HEK293 (cell line): ENCODE measurements at regions not wholly inside any gene's neighbourhood (a gene's known extent, or its start where the extent isn't known, plus 50 kb on each side); places are given as distances from the start of the nearest gene placed in this dataset.

Experiments
- CTCF ChIA-PET: fragments of 350-600 bp; formaldehyde crosslinking; extraction: SDS; loops from one replicate; lab custom pipeline; 2021; ENCODE audit warnings: antibody characterized with exemption; lab: Yijun Ruan, JAX
- POLR2A ChIA-PET: fragments of 300-600 bp; formaldehyde crosslinking; extraction: SDS; loops from one replicate; lab custom pipeline; 2020; ENCODE audit warnings: antibody characterized with exemption, inconsistent platforms; lab: Yijun Ruan, JAX
- H3K27ac ChIP-seq: fragments of 200-500 bp; sonication (Bioruptor generic); 2 replicates; pipeline ENCODE4 v1.5.1; 2014; ENCODE audit warnings: low read depth, low read length, control low read depth, inconsistent platforms; ENCODE audit errors: extremely low read depth
- H3K36me3 ChIP-seq, 2 experiments: fragments of 200-500 bp in 1 of 2; sonication (Bioruptor generic) in 1 of 2; 1 replicate in 1 of 2; 2 replicates in 1 of 2; pipeline ENCODE4 v1.5.1; 2014 to 2017; ENCODE audit warnings: inconsistent platforms in 2 of 2, low read length in 2 of 2; ENCODE audit not compliant: control insufficient read depth in 2 of 2, insufficient read depth in 1 of 2
- H3K4me1 ChIP-seq: fragments of 200-500 bp; sonication (Bioruptor generic); 2 replicates; pipeline ENCODE4 v1.5.1; 2014; ENCODE audit warnings: mild to moderate bottlenecking, low read length, inconsistent platforms; ENCODE audit not compliant: control insufficient read depth, insufficient read depth
- H3K4me3 ChIP-seq: 2 replicates; pipeline ENCODE4 v1.5.1; 2011; ENCODE audit warnings: low read depth, mild to moderate bottlenecking, control low read depth, low read length, moderate library complexity
- H3K9me3 ChIP-seq: fragments of 200-500 bp; sonication (Bioruptor generic); 2 replicates; pipeline ENCODE4 v1.5.1; 2014; ENCODE audit warnings: low read depth, low read length, inconsistent platforms; ENCODE audit not compliant: control insufficient read depth, insufficient read depth
- HOXC10 ChIP-seq: sonication (generic); formaldehyde crosslinking; IDR thresholded peaks from 2 replicates; pipeline ENCODE4 v1.8.1; 2023; ENCODE audit warnings: mild to moderate bottlenecking, missing genetic modification reagents
- IKZF3 ChIP-seq: fragments of 450-650 bp; IDR thresholded peaks from 2 replicates; pipeline ENCODE4 v1.5.0; 2018; ENCODE audit warnings: missing biosample characterization, mild to moderate bottlenecking, missing genetic modification characterization, moderate library complexity
- KLF10 ChIP-seq: fragments of 450-650 bp; IDR thresholded peaks from 2 replicates; pipeline ENCODE4 v1.5.1; 2018; ENCODE audit warnings: missing biosample characterization, mild to moderate bottlenecking, missing genetic modification characterization
- WT1 ChIP-seq: fragments of 450-650 bp; formaldehyde crosslinking; IDR thresholded peaks from 2 replicates; pipeline ENCODE4 v1.5.1; 2016; ENCODE audit warnings: missing biosample characterization, missing genetic modification characterization
- YY2 ChIP-seq: fragments of 450-650 bp; formaldehyde crosslinking; IDR thresholded peaks from 2 replicates; pipeline ENCODE4 v1.5.1; 2016; ENCODE audit warnings: missing biosample characterization, missing genetic modification characterization
- ZBTB1 ChIP-seq: fragments of 450-650 bp; formaldehyde crosslinking; IDR thresholded peaks from 2 replicates; pipeline ENCODE4 v1.5.1; 2016; ENCODE audit warnings: missing biosample characterization, missing genetic modification characterization
- ZFHX2 ChIP-seq: fragments of 450-650 bp; formaldehyde crosslinking; conservative IDR thresholded peaks from 2 replicates; pipeline ENCODE4 v1.5.1; 2016; ENCODE audit warnings: missing biosample characterization, missing genetic modification characterization
- ZFP69B ChIP-seq: fragments of 450-650 bp; formaldehyde crosslinking; IDR thresholded peaks from 2 replicates; pipeline ENCODE4 v1.5.1; 2016; ENCODE audit warnings: missing biosample characterization, missing genetic modification characterization
- ZNF112 ChIP-seq: fragments of 450-650 bp; formaldehyde crosslinking; IDR thresholded peaks from 2 replicates; pipeline ENCODE4 v1.5.0; 2017; ENCODE audit warnings: missing biosample characterization, missing genetic modification characterization
- ZNF184 ChIP-seq: fragments of 450-650 bp; IDR thresholded peaks from 2 replicates; pipeline ENCODE4 v1.5.1; 2018; ENCODE audit warnings: missing biosample characterization, mild to moderate bottlenecking, missing genetic modification characterization
- ZNF2 ChIP-seq: fragments of 450-650 bp; formaldehyde crosslinking; IDR thresholded peaks from 2 replicates; pipeline ENCODE4 v1.5.1; 2016; ENCODE audit warnings: missing biosample characterization, missing genetic modification characterization
- ZNF202 ChIP-seq: fragments of 450-650 bp; formaldehyde crosslinking; IDR thresholded peaks from 2 replicates; pipeline ENCODE4 v1.5.1; 2016; ENCODE audit warnings: missing biosample characterization, missing genetic modification characterization, borderline replicate concordance
- ZNF221 ChIP-seq: fragments of 450-650 bp; formaldehyde crosslinking; IDR thresholded peaks from 2 replicates; pipeline ENCODE4 v1.5.1; 2017; ENCODE audit warnings: missing biosample characterization, missing genetic modification characterization, borderline replicate concordance
- ZNF416 ChIP-seq: fragments of 450-650 bp; formaldehyde crosslinking; IDR thresholded peaks from 2 replicates; pipeline ENCODE4 v1.5.1; 2016; ENCODE audit warnings: missing biosample characterization, missing genetic modification characterization
- ZNF654 ChIP-seq: fragments of 450-650 bp; formaldehyde crosslinking; IDR thresholded peaks from 2 replicates; pipeline ENCODE4 v1.5.1; 2016; ENCODE audit warnings: low read depth, missing biosample characterization, missing genetic modification characterization
- ZNF664 ChIP-seq: fragments of 450-650 bp; formaldehyde crosslinking; IDR thresholded peaks from 2 replicates; pipeline ENCODE4 v1.5.1; 2016; ENCODE audit warnings: missing biosample characterization, missing genetic modification characterization
- ZNF776 ChIP-seq: fragments of 450-650 bp; formaldehyde crosslinking; IDR thresholded peaks from 2 replicates; pipeline ENCODE4 v1.5.0; 2017; ENCODE audit warnings: missing biosample characterization, missing genetic modification characterization, borderline replicate concordance
- TF ChIP-seq, protein P1 (sequence below): fragments of 450-650 bp; formaldehyde crosslinking; IDR thresholded peaks from 2 replicates; pipeline ENCODE4; 2016; ENCODE audit warnings: missing biosample characterization, missing genetic modification characterization
- TF ChIP-seq, protein P2 (sequence below): fragments of 450-650 bp; formaldehyde crosslinking; IDR thresholded peaks from 2 replicates; pipeline ENCODE4 v1.5.1; 2016; ENCODE audit warnings: missing biosample characterization, missing genetic modification characterization
- TF ChIP-seq, protein P3 (sequence below): fragments of 450-650 bp; formaldehyde crosslinking; IDR thresholded peaks from 2 replicates; pipeline ENCODE4 v1.5.1; 2016; ENCODE audit warnings: missing biosample characterization, missing genetic modification characterization
- TF ChIP-seq, protein P4 (sequence below): fragments of 450-650 bp; formaldehyde crosslinking; IDR thresholded peaks from 2 replicates; pipeline ENCODE4 v1.5.1; 2016; ENCODE audit warnings: missing biosample characterization, missing genetic modification characterization, borderline replicate concordance
- TF ChIP-seq, protein P5 (sequence below): fragments of 450-650 bp; formaldehyde crosslinking; IDR thresholded peaks from 2 replicates; pipeline ENCODE4 v1.5.1; 2017; ENCODE audit warnings: missing biosample characterization, missing genetic modification characterization
- TF ChIP-seq, protein P6 (sequence below): fragments of 450-650 bp; formaldehyde crosslinking; IDR thresholded peaks from 2 replicates; pipeline ENCODE4 v1.5.1; 2016; ENCODE audit warnings: missing biosample characterization, missing genetic modification characterization
- TF ChIP-seq, protein P7 (sequence below): fragments of 450-650 bp; formaldehyde crosslinking; IDR thresholded peaks from 2 replicates; pipeline ENCODE4 v1.5.1; 2016; ENCODE audit warnings: missing biosample characterization, missing genetic modification characterization

DNA sequence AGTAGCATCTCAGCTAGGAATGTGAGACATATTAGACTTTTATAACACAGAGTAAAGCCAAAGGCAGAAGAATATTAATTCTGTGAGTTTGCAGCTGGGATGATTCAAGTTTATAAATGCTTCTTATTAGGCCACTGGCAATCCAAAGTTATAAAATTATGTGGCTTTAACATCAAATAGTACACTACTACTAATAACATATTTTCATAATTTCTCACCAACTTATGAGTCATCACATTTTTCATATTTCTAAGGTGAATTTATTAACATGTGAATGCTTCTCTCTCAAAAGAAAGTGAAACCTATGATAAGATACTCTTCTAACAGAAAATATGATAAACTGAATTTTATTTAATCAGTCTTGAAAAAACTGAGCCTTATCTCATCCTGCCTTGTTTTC is 1348.2 kb upstream of the ALCAM start (continued):
- TF ChIP-seq ZNF112 (tag by site-specific recombination) (no peak), YY2 (tag by site-specific recombination) (no peak)

DNA sequence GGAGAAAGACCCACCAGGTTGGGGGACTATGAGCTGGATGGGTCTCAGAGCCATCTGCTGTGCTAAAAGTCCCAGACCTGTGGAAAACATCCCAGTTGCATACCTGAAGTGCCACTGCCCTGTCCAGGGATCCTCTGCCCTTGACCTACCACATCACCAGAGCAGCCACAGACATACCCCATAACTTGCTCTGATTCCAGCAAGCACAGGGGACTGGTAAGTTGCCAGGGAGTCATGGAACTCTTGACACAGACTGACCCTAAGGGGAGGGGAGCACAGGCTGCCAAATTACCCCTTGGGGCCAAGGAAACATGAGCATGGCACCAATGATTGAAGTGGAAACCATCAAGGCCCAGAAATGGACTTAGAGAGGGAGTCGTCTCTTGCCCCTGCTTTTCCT is 1335.1 kb upstream of the ALCAM start:
- Histone ChIP-seq H3K36me3 (no peaks in the 10 kb centered on the region), H3K27ac (no peak overlapping the region), H3K9me3 (no peaks in the 10 kb centered on the region), H3K4me1 (no peaks in the 10 kb centered on the region), H3K4me3 (no peak overlapping the region)
- POLR2A ChIA-PET: no interaction called here
- TF ChIP-seq ZNF221 (tag by site-specific recombination): no peak
- TF ChIP-seq ZNF202: no peak
- TF ChIP-seq, protein P1, sequence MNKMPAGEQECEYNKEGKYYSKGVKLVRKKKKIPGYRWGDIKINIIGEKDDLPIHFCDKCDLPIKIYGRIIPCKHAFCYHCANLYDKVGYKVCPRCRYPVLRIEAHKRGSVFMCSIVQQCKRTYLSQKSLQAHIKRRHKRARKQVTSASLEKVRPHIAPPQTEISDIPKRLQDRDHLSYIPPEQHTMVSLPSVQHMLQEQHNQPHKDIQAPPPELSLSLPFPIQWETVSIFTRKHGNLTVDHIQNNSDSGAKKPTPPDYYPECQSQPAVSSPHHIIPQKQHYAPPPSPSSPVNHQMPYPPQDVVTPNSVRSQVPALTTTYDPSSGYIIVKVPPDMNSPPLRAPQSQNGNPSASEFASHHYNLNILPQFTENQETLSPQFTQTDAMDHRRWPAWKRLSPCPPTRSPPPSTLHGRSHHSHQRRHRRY (tag by site-specific recombination): no peak
- TF ChIP-seq KLF10 (tag by site-specific recombination): no peak
- TF ChIP-seq, protein P2, sequence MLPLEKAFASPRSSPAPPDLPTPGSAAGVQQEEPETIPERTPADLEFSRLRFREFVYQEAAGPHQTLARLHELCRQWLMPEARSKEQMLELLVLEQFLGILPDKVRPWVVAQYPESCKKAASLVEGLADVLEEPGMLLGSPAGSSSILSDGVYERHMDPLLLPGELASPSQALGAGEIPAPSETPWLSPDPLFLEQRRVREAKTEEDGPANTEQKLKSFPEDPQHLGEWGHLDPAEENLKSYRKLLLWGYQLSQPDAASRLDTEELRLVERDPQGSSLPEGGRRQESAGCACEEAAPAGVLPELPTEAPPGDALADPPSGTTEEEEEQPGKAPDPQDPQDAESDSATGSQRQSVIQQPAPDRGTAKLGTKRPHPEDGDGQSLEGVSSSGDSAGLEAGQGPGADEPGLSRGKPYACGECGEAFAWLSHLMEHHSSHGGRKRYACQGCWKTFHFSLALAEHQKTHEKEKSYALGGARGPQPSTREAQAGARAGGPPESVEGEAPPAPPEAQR (tag by site-specific recombination): no peak
- TF ChIP-seq ZNF184 (tag by site-specific recombination): no peak
- no peak for TF ChIP-seq ZNF654
- no peak for TF ChIP-seq ZNF664
- no peak for TF ChIP-seq ZNF776 (tag by site-specific recombination)
- TF ChIP-seq, protein P3, sequence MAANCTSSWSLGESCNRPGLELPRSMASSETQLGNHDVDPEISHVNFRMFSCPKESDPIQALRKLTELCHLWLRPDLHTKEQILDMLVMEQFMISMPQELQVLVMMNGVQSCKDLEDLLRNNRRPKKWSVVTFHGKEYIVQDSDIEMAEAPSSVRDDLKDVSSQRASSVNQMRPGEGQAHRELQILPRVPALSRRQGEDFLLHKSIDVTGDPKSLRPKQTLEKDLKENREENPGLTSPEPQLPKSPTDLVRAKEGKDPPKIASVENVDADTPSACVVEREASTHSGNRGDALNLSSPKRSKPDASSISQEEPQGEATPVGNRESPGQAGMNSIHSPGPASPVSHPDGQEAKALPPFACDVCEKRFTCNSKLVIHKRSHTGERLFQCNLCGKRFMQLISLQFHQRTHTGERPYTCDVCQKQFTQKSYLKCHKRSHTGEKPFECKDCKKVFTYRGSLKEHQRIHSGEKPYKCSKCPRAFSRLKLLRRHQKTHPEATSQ: no peak
- TF ChIP-seq, protein P4, sequence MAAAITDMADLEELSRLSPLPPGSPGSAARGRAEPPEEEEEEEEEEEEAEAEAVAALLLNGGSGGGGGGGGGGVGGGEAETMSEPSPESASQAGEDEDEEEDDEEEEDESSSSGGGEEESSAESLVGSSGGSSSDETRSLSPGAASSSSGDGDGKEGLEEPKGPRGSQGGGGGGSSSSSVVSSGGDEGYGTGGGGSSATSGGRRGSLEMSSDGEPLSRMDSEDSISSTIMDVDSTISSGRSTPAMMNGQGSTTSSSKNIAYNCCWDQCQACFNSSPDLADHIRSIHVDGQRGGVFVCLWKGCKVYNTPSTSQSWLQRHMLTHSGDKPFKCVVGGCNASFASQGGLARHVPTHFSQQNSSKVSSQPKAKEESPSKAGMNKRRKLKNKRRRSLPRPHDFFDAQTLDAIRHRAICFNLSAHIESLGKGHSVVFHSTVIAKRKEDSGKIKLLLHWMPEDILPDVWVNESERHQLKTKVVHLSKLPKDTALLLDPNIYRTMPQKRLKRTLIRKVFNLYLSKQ: no peak
- TF ChIP-seq IKZF3: no peak
- TF ChIP-seq ZNF416 (tag by site-specific recombination): no peak
- TF ChIP-seq, protein P5, sequence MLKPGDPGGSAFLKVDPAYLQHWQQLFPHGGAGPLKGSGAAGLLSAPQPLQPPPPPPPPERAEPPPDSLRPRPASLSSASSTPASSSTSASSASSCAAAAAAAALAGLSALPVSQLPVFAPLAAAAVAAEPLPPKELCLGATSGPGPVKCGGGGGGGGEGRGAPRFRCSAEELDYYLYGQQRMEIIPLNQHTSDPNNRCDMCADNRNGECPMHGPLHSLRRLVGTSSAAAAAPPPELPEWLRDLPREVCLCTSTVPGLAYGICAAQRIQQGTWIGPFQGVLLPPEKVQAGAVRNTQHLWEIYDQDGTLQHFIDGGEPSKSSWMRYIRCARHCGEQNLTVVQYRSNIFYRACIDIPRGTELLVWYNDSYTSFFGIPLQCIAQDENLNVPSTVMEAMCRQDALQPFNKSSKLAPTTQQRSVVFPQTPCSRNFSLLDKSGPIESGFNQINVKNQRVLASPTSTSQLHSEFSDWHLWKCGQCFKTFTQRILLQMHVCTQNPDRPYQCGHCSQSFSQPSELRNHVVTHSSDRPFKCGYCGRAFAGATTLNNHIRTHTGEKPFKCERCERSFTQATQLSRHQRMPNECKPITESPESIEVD (tag by site-specific recombination): no peak
- TF ChIP-seq ZFP69B (tag by site-specific recombination): no peak
- TF ChIP-seq WT1 (tag by site-specific recombination): no peak
- CTCF ChIA-PET: no interaction called here

DNA sequence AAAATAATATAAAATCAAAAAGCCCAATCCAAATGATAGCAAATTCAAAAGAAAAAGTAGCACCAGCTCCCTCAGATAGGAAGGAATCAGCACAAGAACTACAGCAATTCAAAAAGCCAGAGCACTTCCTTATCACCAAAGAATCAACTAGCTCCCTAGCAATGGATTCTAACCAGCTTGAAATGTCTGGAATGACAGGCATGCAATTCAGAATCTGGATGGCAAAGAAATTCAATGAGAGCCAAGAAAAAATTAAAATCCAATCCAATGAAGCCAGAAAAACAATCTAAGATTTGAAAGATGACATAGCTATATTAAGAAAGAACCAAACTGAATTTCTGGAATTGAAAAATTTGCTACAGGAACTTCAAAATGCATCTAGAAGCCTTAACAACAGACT is 1334.4 kb upstream of the ALCAM start:
- H3K27ac ChIP-seq: no peak overlapping the region
- no peaks in the 10 kb centered on the region for H3K36me3 ChIP-seq
- ChIA-PET CTCF (interaction anchor here (0.7 kb wide), 1 partner anchor 17 kb away, joined by 4 read pairs; no protein-coding TSS in a partner anchor), POLR2A (no interaction called here)
- H3K4me1 ChIP-seq: no peaks in the 10 kb centered on the region
- H3K9me3 ChIP-seq: no peaks in the 10 kb centered on the region
- H3K4me3 ChIP-seq: no peak overlapping the region
- TF ChIP-seq ZFHX2 (tag by site-specific recombination): no peak
- no peak for TF ChIP-seq ZNF2 (tag by site-specific recombination)
- no peak for TF ChIP-seq ZNF416 (tag by site-specific recombination)
- TF ChIP-seq, protein P6, sequence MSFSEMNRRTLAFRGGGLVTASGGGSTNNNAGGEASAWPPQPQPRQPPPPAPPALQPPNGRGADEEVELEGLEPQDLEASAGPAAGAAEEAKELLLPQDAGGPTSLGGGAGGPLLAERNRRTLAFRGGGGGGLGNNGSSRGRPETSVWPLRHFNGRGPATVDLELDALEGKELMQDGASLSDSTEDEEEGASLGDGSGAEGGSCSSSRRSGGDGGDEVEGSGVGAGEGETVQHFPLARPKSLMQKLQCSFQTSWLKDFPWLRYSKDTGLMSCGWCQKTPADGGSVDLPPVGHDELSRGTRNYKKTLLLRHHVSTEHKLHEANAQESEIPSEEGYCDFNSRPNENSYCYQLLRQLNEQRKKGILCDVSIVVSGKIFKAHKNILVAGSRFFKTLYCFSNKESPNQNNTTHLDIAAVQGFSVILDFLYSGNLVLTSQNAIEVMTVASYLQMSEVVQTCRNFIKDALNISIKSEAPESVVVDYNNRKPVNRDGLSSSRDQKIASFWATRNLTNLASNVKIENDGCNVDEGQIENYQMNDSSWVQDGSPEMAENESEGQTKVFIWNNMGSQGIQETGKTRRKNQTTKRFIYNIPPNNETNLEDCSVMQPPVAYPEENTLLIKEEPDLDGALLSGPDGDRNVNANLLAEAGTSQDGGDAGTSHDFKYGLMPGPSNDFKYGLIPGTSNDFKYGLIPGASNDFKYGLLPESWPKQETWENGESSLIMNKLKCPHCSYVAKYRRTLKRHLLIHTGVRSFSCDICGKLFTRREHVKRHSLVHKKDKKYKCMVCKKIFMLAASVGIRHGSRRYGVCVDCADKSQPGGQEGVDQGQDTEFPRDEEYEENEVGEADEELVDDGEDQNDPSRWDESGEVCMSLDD (tag by site-specific recombination): no peak
- TF ChIP-seq ZFP69B (tag by site-specific recombination): no peak
- TF ChIP-seq, protein P7, sequence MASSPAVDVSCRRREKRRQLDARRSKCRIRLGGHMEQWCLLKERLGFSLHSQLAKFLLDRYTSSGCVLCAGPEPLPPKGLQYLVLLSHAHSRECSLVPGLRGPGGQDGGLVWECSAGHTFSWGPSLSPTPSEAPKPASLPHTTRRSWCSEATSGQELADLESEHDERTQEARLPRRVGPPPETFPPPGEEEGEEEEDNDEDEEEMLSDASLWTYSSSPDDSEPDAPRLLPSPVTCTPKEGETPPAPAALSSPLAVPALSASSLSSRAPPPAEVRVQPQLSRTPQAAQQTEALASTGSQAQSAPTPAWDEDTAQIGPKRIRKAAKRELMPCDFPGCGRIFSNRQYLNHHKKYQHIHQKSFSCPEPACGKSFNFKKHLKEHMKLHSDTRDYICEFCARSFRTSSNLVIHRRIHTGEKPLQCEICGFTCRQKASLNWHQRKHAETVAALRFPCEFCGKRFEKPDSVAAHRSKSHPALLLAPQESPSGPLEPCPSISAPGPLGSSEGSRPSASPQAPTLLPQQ (tag by site-specific recombination): no peak
- TF ChIP-seq HOXC10 (CRISPR knock-in tag): no peak
- no peak for TF ChIP-seq ZBTB1
